GM12878 (cell line): ENCODE measurements at regions not wholly inside any gene's neighbourhood (a gene's known extent, or its start where the extent isn't known, plus 50 kb on each side); places are given as distances from the start of the nearest gene placed in this dataset.

Experiments used
- ATAC-seq: fragments of 200-7000 bp; cut with Tn5 transposase; 3 replicates; pipeline ENCODE4 v1.9.1; 2020; ENCODE audit warnings: mild to moderate bottlenecking, moderate library complexity
- BruUV-seq: library from RNA; stranded (reverse); fragments of 400-500 nt; replicated peaks from 2 replicates; lab custom pipeline; 2021; lab: Mats Ljungman, UMichigan
- CTCF ChIA-PET: fragments of 300-600 bp; sonication (Branson Sonifier 250); formaldehyde crosslinking; extraction: SDS; loops from one replicate; lab custom pipeline; 2021; ENCODE audit warnings: inconsistent platforms; lab: Yijun Ruan, JAX
- POLR2A ChIA-PET: fragments of 350-600 bp; formaldehyde crosslinking; extraction: SDS; loops from one replicate; lab custom pipeline; 2021; ENCODE audit warnings: inconsistent platforms; lab: Charles Lee
- RAD21 ChIA-PET: fragments of 300-600 bp; sonication (Branson Sonifier 250); formaldehyde crosslinking; loops from one replicate; lab custom pipeline; 2023; ENCODE audit warnings: antibody characterized with exemption; ENCODE audit not compliant: unreplicated experiment; lab: Charles Lee
- SMC1A ChIA-PET: fragments of 300-600 bp; sonication (Branson Sonifier 250); formaldehyde crosslinking; loops from one replicate; lab custom pipeline; 2023; ENCODE audit not compliant: unreplicated experiment, uncharacterized antibody; lab: Charles Lee
- DNase-seq: peaks from one replicate; pipeline ENCODE4 v3.0.0-alpha.2; 2011; ENCODE audit warnings: low read depth, low spot score
- FAIRE-seq: peaks from 3 replicates; lab custom pipeline; 2011; peaks lifted over from hg19 to GRCh38; lab: Jason Lieb, UNC
- H2AFZ ChIP-seq: 2 replicates; pipeline ENCODE4 v1.6.0; 2011; ENCODE audit warnings: low read depth, low read length, control low read depth; ENCODE audit not compliant: control insufficient read depth
- H3K27ac ChIP-seq: 2 replicates; pipeline ENCODE4 v1.5.1; 2011; ENCODE audit warnings: control low read depth; ENCODE audit not compliant: control insufficient read depth, insufficient read depth
- H3K27me3 ChIP-seq, 2 experiments: replicated peaks in 1 of 2; 2 replicates each; pipeline versions ENCODE4 v1.6.0 to v1.6.1; 2011; ENCODE audit warnings: low read length in 1 of 2; ENCODE audit not compliant: control insufficient read depth in 2 of 2, insufficient read depth in 2 of 2
- H3K36me3 ChIP-seq, 2 experiments: 2 replicates each; pipeline ENCODE4 v1.5.1; 2011; ENCODE audit warnings: low read length in 1 of 2; ENCODE audit not compliant: control insufficient read depth in 2 of 2, insufficient read depth in 2 of 2
- H3K4me1 ChIP-seq: 2 replicates; pipeline ENCODE4 v1.6.1; 2011; ENCODE audit warnings: mild to moderate bottlenecking, low read length, moderate library complexity, mixed read lengths; ENCODE audit not compliant: control insufficient read depth, insufficient read depth
- H3K4me2 ChIP-seq: 2 replicates; pipeline ENCODE4 v1.6.0; 2011; ENCODE audit warnings: control low read depth; ENCODE audit not compliant: control insufficient read depth, insufficient read depth
- H3K4me3 ChIP-seq: fragments of 200-600 bp; sonication (generic); 2 replicates; pipeline ENCODE4 v1.5.1; 2016
- H3K79me2 ChIP-seq: 2 replicates; pipeline ENCODE4 v1.6.0; 2011; ENCODE audit warnings: low read length; ENCODE audit not compliant: control insufficient read depth, insufficient read depth
- H3K9ac ChIP-seq: 2 replicates; pipeline ENCODE4 v1.8.0; 2011; ENCODE audit warnings: low read length, control low read depth, mixed read lengths; ENCODE audit not compliant: control insufficient read depth, insufficient read depth
- H3K9me3 ChIP-seq: replicated peaks from 3 replicates; pipeline ENCODE4 v1.5.1; 2011; ENCODE audit warnings: mild to moderate bottlenecking, low read length; ENCODE audit not compliant: control insufficient read depth, insufficient read depth
- H4K20me1 ChIP-seq: 2 replicates; pipeline ENCODE4 v1.6.0; 2011; ENCODE audit not compliant: control insufficient read depth, insufficient read depth
- CUX1 ChIP-seq: IDR thresholded peaks from 2 replicates; pipeline ENCODE4 v1.6.1; 2012; ENCODE audit warnings: improper control_type of control experiment, low read depth, low read length; ENCODE audit not compliant: insufficient replicate concordance
- GATAD2B ChIP-seq: fragments of 450-650 bp; conservative IDR thresholded peaks from 2 replicates; pipeline ENCODE4 v1.6.1; 2017; ENCODE audit warnings: low read depth, mild to moderate bottlenecking, moderate library complexity
- SMC3 ChIP-seq: IDR thresholded peaks from 2 replicates; pipeline ENCODE4 v1.6.1; 2011; ENCODE audit warnings: low read length, improper control_type of control experiment, borderline replicate concordance
- SP1 ChIP-seq: IDR thresholded peaks from one replicate; pipeline ENCODE4 v1.6.1; 2011; ENCODE audit warnings: low read depth, low read length
- TCF7 ChIP-seq: IDR thresholded peaks from 2 replicates; pipeline ENCODE4 v1.6.1; 2014; ENCODE audit warnings: antibody characterized with exemption, borderline replicate concordance
- YBX1 ChIP-seq: fragments of 450-650 bp; IDR thresholded peaks from 2 replicates; pipeline ENCODE4 v1.6.1; 2016; ENCODE audit warnings: antibody characterized with exemption
- WGBS: methylation state at CpG from one replicate; pipeline ENCODE4 v1.1.6; 2016; ENCODE audit warnings: low lambda C conversion rate; ENCODE audit not compliant: insufficient replicate concordance, insufficient coverage; ENCODE audit errors: missing lambda C conversion rate; 5-methylcytosine and 5-hydroxymethylcytosine counted together
- in situ Hi-C: fragments of 300-500 bp; cut with MboI; formaldehyde crosslinking; loops from 9 replicates; pipeline ENCODE4 v1.14.3; 2018; ENCODE audit warnings: mixed read lengths
- intact Hi-C: fragments of 100-400 bp; cut with micrococcal nuclease; formaldehyde crosslinking; loops from one replicate; pipeline ENCODE4 v1.14.2; 2022; ENCODE audit not compliant: unreplicated experiment

- Histone ChIP-seq H3K36me3 (no peaks in the 10 kb centered on the region), H2AFZ (no peak overlapping the region), H3K4me1 (no peaks in the 10 kb centered on the region), H3K4me2 (no peak overlapping the region), H4K20me1 (no peaks in the 10 kb centered on the region), H3K4me3 (no peak overlapping the region), H3K27ac (no peak overlapping the region), H3K9ac (no peak overlapping the region), H3K79me2 (no peaks in the 10 kb centered on the region), H3K27me3 (no peaks in the 10 kb centered on the region), H3K9me3 (no peaks in the 10 kb centered on the region)
- BruUV-seq = no TSS peak
- RAD21 ChIA-PET = no interaction called here
- FAIRE-seq (no peak), ATAC-seq (no peak), DNase-seq (no peak)
- POLR2A ChIA-PET = no interaction called here
- SMC1A ChIA-PET = no interaction called here
- 76% methylated on average over 5 of the region's 5 CpGs for WGBS
- in situ Hi-C loops = no loop called here
- CTCF ChIA-PET = no interaction called here
- TF ChIP-seq YBX1 = no peak
- no peak for TF ChIP-seq TCF7
- TF ChIP-seq CUX1 = no peak
- TF ChIP-seq SMC3 = no peak
- no peak for TF ChIP-seq SP1
- no peak for TF ChIP-seq GATAD2B
- intact Hi-C loops = no loop called here
These were observed 60.2 kb upstream of the MED13 start for GRCh38 chr17:62125307-62125706.
